GM19438 (cell line): ENCODE measurements at regions not wholly inside any gene's neighbourhood (a gene's known extent, or its start where the extent isn't known, plus 50 kb on each side); places are given as distances from the start of the nearest gene placed in this dataset.
"Not testable (repeated sequence)": the region's sequence is repeated elsewhere in the genome, so short reads cannot be mapped to it uniquely, and the experiment has no call there.

Source experiments
- ATAC-seq: cut with Tn5 transposase; IDR thresholded peaks from one replicate; pipeline ENCODE4 v1.9.1; 2021; ENCODE audit warnings: low read depth; ENCODE audit not compliant: unreplicated experiment

DNA sequence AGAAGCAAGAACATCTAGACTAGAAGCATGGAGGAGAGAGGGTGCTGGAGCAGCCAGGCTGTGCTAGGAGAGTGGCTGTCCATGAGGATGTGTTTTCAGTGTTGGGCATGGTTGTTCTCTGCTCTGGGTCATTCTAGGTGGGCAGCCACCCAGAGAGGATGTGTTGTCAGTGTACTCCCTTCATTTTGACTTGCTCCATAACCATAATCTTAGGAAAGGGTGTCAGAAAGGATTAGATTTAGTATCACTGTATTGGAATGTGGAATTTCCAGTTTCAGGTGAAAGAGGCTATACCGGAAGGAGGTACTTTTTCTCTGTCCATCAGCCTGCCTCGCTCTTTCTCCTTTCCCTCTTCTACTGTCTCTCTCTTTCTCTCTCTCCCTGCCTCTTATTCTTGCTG is 474.5 kb upstream of the PODXL start:
- ATAC-seq = no peak

DNA sequence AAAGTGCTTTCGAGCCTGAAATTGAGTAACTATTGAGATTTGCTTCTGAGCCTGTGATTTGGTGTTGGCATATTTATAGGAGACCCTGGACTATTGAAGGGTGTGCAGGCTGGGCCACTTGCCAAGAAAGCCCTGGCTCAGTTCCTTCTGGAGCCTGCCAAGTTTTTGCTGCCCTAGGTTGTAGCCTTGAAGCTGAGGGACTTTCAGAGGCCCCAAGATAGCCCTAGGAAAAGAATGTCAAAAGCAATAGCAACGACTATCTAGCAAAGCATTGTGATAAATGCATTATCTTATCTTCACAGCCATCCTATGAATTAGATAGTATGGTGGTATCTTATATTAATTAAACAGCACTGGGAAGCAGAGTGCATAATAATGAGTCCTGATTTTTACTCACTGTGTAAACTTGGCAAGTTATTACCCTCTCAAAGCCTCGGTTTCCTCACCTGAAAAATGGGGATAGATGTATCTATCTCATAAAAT is 473.7 kb upstream of the PODXL start:
- ATAC-seq = no peak

DNA sequence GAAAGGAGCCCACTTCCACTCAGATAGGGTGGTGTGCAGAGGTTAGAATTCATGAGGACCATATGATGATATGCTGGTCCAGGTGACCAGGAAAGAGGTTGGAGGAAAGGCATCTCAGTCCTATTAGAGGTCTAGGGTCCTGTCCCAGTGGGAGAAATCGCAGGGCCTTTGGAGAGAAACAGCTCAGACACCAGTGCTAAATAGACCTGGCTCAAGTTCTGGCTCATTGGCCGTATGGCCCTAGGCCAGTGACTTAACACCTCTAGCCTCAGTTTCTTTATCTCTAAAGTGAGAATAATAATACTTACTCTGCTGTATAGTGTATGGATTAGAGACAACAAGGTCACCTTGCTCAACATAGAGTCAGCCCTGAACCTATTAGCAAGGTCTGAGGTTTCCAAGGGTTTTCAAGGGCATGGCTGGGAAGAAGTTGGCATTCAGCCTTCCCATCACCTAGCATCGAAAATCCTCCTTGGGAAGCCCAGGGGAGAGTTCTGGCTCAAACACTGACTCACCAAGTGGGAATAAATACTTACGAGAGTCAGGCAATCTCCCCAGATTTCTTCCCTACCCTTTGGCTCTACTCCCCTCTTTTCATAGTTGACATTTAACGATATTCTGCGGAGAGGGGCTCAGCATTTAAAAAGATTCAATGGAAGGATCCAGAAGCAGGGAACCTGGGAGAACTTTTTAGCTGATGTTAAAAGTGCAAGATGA is 473.1 kb upstream of the PODXL start:
- ATAC-seq = no peak

GRCh38 chr7:132028144-132028920 is 471.9 kb upstream of the PODXL start:
- no peak for ATAC-seq

GRCh38 chr7:132024290-132024689 is 467.9 kb upstream of the PODXL start:
- ATAC-seq = no peak

DNA sequence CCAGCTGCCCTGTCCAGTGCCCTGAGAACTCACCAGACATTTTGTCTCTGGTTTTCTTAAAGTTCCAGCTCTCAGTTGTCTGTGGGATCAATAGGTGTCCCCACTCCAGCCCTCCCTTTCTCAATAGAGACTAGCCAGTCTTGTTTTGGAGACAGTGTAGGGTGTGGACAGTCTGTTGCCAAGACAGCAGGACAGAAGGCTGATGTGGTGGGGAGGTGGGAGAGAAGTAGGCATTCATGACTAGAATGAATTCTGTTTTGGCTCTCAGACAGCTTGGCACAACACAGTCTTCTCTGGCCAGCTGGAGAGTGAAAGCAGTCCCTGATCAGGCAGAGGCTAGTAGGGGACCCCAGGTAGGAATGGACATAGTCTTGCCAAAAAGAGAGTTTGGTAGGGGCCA is 467.0 kb upstream of the PODXL start:
- ATAC-seq = no peak

DNA sequence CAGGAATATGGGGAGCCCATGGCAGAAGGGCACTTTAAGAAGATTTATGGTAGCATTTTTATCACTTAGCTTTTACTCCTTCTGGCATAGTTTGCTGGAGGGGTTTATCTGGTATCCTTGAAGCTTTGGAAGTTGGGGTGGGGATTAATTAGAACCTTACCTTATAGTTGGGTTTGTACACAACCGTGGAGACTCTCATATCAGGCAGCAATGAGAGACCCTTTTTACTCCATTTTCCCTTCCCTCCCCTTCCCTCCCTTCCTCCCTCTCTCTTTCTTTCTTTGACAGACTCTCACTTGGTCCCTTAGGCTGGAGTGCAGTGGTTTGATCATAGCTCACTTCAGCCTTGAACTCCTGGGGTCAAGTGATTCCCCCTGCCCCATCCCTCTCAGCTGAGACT is 465.8 kb upstream of the PODXL start:
- no peak for ATAC-seq

DNA sequence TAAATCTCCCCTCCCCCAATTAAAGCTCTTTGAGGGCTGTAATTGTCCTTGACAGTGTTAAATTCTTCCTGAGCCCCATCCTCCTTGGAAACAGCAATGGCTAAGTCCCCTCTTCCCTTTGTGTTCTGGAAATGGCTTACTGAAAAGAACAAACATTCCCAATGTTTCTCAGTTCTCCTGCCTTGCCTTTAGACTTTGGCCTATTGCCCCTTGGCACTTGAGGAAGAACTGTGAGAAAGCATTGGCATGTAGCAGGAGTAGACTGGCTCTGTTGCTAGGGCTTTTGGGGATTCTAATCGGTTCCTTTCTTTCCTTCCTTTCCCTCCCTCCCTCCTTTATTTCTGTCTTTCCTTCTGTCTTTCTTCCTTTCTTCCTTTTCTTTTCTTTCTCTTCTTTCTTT is 463.3 kb upstream of the PODXL start:
- no peak for ATAC-seq

DNA sequence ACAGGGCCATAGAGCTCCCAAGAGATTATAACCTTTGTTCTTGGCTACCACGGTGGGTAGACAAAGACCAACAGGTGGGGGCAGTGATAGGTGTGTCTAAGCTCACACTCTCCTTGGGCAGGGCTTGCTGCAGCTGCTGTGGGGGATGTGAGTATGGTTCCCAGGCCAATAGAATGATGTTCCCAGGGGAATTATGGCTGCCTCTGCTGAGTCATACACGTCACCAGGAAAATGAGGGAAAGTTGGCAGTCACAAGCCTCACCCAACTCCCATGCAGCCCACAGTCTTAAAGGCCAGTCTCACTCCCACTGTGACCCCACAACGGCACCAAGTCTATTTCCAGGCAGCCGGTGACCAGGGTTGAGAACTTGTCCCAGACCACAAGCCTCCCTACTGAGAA is 453.4 kb upstream of the PODXL start:
- ATAC-seq = no peak

DNA sequence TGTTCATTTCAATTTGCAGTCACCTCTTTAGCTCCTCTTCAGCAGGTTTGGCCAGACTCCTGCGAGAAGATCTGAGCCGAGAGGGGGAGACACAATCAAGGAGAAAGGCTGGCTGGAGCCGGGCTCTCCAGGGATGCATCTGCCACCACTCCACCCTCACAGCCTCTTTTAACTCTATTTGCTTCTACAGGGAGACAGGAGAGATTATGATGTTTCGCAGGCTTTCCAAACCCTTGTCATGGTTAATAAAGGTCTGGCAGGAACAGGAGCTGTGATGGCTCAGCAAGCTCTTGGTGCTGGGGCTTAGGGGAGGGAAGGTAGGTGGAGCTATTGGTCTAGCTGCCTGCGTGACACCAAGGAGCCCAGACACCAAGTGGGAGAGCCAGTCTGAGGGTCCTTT is 448.1 kb upstream of the PODXL start:
- ATAC-seq = no peak

- no peak for ATAC-seq
These were observed 446.0 kb upstream of the PODXL start for GRCh38 chr7:132002343-132002968.

DNA sequence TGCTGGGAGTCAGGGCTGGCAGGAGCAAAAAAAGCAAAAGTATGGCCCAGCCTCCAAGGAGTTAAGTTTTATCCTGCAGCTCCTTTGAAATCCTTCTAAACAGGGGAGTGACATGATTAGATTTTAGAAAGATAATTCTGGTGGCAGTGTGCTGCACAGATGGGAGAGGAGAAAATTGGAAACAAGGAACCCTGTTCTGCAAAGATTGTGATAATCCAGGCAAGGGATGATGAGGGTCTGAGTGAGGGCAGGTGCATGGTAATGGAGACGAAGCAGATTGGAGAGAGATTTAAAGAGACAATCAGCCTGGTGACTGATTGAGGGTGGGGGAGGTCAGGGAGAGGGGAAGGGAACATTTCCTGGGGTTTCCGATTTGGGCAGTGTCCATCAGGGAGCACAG is 444.7 kb upstream of the PODXL start:
- no peak for ATAC-seq

- no peak for ATAC-seq
These were observed 442.8 kb upstream of the PODXL start for GRCh38 chr7:131999193-131999592.

DNA sequence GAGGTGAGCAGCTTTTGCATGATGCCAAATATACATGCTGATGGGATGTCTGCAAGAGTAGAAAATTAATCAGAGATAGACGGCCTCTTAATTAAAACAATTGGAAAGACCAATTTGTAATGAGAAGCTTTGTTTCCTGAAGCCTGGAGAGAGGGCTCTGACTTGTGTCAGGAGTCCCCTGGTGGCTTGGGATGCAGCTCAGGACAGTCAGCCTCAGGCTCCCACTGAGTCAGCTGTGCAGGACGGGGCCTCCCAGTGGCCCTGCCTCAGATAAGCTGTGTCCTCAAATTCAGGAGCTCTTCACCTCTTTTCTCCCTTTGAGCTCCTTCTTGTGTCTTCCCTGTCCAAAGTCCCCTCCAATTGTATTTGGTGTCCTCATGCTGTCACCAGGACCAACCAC is 438.9 kb upstream of the PODXL start:
- no peak for ATAC-seq

DNA sequence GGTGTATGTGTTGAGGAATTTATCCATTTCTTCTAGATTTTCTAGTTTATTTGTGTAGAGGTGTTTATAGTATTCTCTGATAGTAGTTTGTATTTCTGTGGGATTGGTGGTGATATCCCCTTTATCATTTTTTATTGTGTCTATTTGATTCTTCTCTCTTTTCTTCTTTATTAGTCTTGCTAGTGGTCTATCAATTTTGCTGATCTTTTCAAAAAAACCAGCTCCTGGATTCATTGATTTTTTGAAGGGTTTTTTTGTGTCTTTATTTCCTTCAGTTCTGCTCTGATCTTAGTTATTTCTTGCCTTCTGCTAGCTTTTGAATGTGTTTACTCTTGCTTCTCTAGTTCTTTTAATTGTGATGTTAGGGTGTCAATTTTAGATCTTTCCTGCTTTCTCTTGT is 424.6 kb upstream of the PODXL start:
- not testable (repeated sequence) for ATAC-seq

- not testable (repeated sequence) for ATAC-seq
These were observed 421.7 kb upstream of the PODXL start for GRCh38 chr7:131978118-131978517.

GRCh38 chr7:131976411-131976810 is 420.0 kb upstream of the PODXL start:
- ATAC-seq = no peak

DNA sequence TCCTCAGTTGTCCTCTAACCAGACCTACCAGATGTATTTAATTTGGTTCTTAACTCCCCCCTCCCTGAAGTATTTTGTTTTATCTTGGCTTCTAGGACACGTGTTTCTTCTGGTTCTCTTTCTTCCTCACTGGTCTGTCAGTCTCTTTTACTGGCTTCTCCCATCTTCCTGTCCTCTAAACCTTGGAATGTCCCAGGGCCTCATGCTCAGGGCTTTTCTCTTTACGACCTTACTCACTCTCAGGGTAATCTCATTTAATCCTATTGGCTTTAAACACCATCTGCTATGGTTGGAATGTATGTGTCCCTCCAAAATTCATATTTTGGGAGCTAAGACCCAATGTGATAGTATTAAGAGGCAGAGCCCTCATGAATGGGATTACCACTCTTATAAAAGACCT is 418.2 kb upstream of the PODXL start:
- no peak for ATAC-seq

DNA sequence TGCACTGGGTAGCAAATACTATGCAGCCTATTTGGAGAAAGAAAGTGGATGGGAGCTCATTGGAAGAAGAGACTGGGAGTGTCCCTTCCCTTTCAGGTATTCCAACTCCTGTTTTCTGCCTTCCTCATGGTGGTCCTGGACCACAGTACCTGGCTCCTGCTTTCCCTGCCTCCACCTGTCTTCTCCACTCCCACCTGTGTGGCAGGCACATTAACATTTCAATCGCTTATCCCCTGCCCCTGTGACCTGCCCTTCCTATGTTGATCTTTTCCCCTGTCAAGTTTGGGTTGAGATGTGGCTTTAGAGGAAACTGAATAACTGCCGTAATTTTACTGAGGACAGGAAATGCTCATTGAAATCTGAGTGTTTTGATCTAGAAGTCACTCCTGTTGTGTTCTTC is 415.8 kb upstream of the PODXL start:
- ATAC-seq = no peak

- no peak for ATAC-seq
These were observed 414.2 kb upstream of the PODXL start for GRCh38 chr7:131970602-131971001.

DNA sequence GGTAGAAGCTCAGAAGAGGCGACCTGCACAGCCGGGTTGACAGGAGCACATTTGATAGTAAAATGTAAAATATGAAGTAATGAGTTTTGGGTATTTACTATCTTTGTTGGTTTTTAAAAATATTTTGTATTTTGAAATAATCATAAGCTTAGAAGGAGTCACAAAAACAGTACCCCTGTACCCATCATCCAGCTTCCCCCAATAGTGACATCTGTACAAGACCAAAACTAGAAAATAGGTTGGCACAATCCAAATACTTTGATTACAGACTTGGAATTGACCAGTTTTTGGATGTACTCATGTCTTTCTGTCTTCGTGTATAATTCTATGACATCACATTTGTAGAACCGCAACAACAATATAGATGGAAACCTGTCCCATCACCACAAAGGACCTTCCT is 413.1 kb upstream of the PODXL start:
- no peak for ATAC-seq
